ENCODE measurements at regions not wholly inside any gene's neighbourhood (a gene's known extent, or its start where the extent isn't known, plus 50 kb on each side); places are given as distances from the start of the nearest gene placed in this dataset.

GRCh38 chrX:131778269-131779218 is 234.7 kb downstream of the OR13H1 start (continued):
- TF ChIP-seq ZFHX2 (tag by site-specific recombination; conservative IDR thresholded peaks at IDR 0.05): no peak
- no peak for TF ChIP-seq ZNF548 (tag by site-specific recombination; IDR thresholded peaks at IDR 0.05)
- TF ChIP-seq ZNF335 (tag by site-specific recombination; conservative IDR thresholded peaks at IDR 0.05): 0 out of 2 replicates have a peak, but pooled peaks have one; percentile 11
- no peak for TF ChIP-seq ZFP41 (tag by site-specific recombination; IDR thresholded peaks at IDR 0.05; ENCODE audit: borderline replicate concordance)
- no peak for TF ChIP-seq TCF7L2 (IDR thresholded peaks at IDR 0.05; ENCODE audit: borderline replicate concordance, low read depth, low read length)
- peak; percentile 78 for TF ChIP-seq ZNF76 (tag by site-specific recombination; IDR thresholded peaks at IDR 0.05; ENCODE audit: borderline replicate concordance, low read depth)
- no peak for TF ChIP-seq ZNF48 (tag by site-specific recombination; IDR thresholded peaks at IDR 0.05)
- TF ChIP-seq ZNF701 (tag by site-specific recombination; IDR thresholded peaks at IDR 0.05): no peak
- TF ChIP-seq ZNF350 (tag by site-specific recombination; IDR thresholded peaks at IDR 0.05): no peak
- TF ChIP-seq ZNF302 (tag by site-specific recombination; IDR thresholded peaks at IDR 0.05; ENCODE audit: low read depth): no peak
- TF ChIP-seq EGR2 (tag by site-specific recombination; IDR thresholded peaks at IDR 0.05; ENCODE audit: low read depth): no peak
- TF ChIP-seq ZSCAN30 (tag by site-specific recombination; IDR thresholded peaks at IDR 0.05): 0 out of 2 replicates have a peak, but pooled peaks have one; percentile 25
- peak; percentile 99 for TF ChIP-seq ZNF654 (tag by site-specific recombination; IDR thresholded peaks at IDR 0.05; ENCODE audit: low read depth)
- TF ChIP-seq ZNF692 (tag by site-specific recombination; IDR thresholded peaks at IDR 0.05): 0 out of 2 replicates have a peak, but pooled peaks have one; percentile 29
- no peak for TF ChIP-seq ZNF776 (tag by site-specific recombination; IDR thresholded peaks at IDR 0.05; ENCODE audit: borderline replicate concordance)
- no peak for TF ChIP-seq ZNF140 (tag by site-specific recombination; IDR thresholded peaks at IDR 0.05)
- TF ChIP-seq ZNF174 (tag by site-specific recombination; IDR thresholded peaks at IDR 0.05): no peak
- no peak for TF ChIP-seq ZNF423 (tag by site-specific recombination; IDR thresholded peaks at IDR 0.05)
- no peak for TF ChIP-seq ZNF221 (tag by site-specific recombination; IDR thresholded peaks at IDR 0.05; ENCODE audit: borderline replicate concordance)
- TF ChIP-seq, protein P1, sequence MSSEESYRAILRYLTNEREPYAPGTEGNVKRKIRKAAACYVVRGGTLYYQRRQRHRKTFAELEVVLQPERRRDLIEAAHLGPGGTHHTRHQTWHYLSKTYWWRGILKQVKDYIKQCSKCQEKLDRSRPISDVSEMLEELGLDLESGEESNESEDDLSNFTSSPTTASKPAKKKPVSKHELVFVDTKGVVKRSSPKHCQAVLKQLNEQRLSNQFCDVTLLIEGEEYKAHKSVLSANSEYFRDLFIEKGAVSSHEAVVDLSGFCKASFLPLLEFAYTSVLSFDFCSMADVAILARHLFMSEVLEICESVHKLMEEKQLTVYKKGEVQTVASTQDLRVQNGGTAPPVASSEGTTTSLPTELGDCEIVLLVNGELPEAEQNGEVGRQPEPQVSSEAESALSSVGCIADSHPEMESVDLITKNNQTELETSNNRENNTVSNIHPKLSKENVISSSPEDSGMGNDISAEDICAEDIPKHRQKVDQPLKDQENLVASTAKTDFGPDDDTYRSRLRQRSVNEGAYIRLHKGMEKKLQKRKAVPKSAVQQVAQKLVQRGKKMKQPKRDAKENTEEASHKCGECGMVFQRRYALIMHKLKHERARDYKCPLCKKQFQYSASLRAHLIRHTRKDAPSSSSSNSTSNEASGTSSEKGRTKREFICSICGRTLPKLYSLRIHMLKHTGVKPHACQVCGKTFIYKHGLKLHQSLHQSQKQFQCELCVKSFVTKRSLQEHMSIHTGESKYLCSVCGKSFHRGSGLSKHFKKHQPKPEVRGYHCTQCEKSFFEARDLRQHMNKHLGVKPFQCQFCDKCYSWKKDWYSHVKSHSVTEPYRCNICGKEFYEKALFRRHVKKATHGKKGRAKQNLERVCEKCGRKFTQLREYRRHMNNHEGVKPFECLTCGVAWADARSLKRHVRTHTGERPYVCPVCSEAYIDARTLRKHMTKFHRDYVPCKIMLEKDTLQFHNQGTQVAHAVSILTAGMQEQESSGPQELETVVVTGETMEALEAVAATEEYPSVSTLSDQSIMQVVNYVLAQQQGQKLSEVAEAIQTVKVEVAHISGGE (tag by site-specific recombination; conservative IDR thresholded peaks at IDR 0.05; ENCODE audit: low read depth): 0 out of 2 replicates have a peak, but pooled peaks have one; percentile 21
- TF ChIP-seq, protein P2, sequence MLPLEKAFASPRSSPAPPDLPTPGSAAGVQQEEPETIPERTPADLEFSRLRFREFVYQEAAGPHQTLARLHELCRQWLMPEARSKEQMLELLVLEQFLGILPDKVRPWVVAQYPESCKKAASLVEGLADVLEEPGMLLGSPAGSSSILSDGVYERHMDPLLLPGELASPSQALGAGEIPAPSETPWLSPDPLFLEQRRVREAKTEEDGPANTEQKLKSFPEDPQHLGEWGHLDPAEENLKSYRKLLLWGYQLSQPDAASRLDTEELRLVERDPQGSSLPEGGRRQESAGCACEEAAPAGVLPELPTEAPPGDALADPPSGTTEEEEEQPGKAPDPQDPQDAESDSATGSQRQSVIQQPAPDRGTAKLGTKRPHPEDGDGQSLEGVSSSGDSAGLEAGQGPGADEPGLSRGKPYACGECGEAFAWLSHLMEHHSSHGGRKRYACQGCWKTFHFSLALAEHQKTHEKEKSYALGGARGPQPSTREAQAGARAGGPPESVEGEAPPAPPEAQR (tag by site-specific recombination; IDR thresholded peaks at IDR 0.05): no peak
- TF ChIP-seq ZBTB26 (tag by site-specific recombination; optimal IDR thresholded peaks at IDR 0.05): no peak
- no peak for TF ChIP-seq ZNF501 (tag by site-specific recombination; IDR thresholded peaks at IDR 0.05)

Data from HEK293 (cell line).